Kidney (tissue), 13 donors: ENCODE measurements at regions not wholly inside any gene's neighbourhood (a gene's known extent, or its start where the extent isn't known, plus 50 kb on each side); places are given as distances from the start of the nearest gene placed in this dataset.

Experiments
- DNase-seq, 5 donors: peaks; one replicate each; pipeline ENCODE4 v3.0.0-alpha.2; 2013 to 2020
- FAIRE-seq: peaks from 2 replicates; lab custom pipeline; 2012; peaks lifted over from hg19 to GRCh38; lab: Jason Lieb, UNC
- H3K27ac ChIP-seq, 2 donors: one replicate each; pipeline ENCODE4 v1.7.0; 2013; ENCODE audit warnings: low read depth in 2 of 2, low read length in 2 of 2, inconsistent platforms in 1 of 2
- H3K27me3 ChIP-seq: one replicate; pipeline ENCODE4 v1.7.1; 2013; ENCODE audit warnings: low read length, inconsistent platforms; ENCODE audit not compliant: control insufficient read depth, insufficient read depth
- H3K36me3 ChIP-seq, 3 donors: one replicate each; pipeline versions ENCODE4 v1.7.0 to v1.7.1; 2013; ENCODE audit warnings: low read length in 3 of 3, control low read depth in 1 of 3, inconsistent platforms in 1 of 3; ENCODE audit not compliant: insufficient read depth in 3 of 3, control insufficient read depth in 2 of 3
- H3K4me1 ChIP-seq, 3 donors: one replicate each; pipeline versions ENCODE4 v1.7.0 to v1.7.1; 2013; ENCODE audit warnings: low read length in 3 of 3, inconsistent platforms in 1 of 3, low read depth in 1 of 3; ENCODE audit not compliant: control insufficient read depth in 2 of 3, insufficient read depth in 2 of 3
- H3K4me3 ChIP-seq, 3 donors: one replicate each; pipeline versions ENCODE4 v1.7.0 to v1.8.1; 2013; ENCODE audit warnings: low read length in 3 of 3, control low read depth in 1 of 3, inconsistent platforms in 1 of 3
- H3K9ac ChIP-seq, 3 donors: one replicate each; pipeline versions ENCODE4 v1.7.0 to v1.7.1; 2013; ENCODE audit warnings: low read length in 3 of 3, control low read depth in 1 of 3, inconsistent platforms in 1 of 3
- H3K9me3 ChIP-seq, 3 donors: one replicate each; pipeline versions ENCODE4 v1.7.0 to v1.7.1; 2013; ENCODE audit warnings: low read length in 3 of 3, control low read depth in 1 of 3, inconsistent platforms in 1 of 3; ENCODE audit not compliant: control insufficient read depth in 2 of 3, insufficient read depth in 1 of 3
- CTCF ChIP-seq: IDR thresholded peaks from 3 replicates; pipeline ENCODE4 v1.5.1; 2012; ENCODE audit warnings: mild to moderate bottlenecking, moderate library complexity, borderline replicate concordance; ENCODE audit not compliant: insufficient read depth; ENCODE audit errors: extremely low read depth
- intact Hi-C: fragments of 100-400 bp; cut with DNase I; formaldehyde crosslinking; loops from one replicate; pipeline ENCODE4 v1.11.1; 2022
- donor health status: control.
- donor health status: control.
- donor health status: control.
- donor health status: control.
- donor health status: control.
- donor health status: DM: yes; HTN: yes; CAD: no.
- donor health status: Normal renal cell carcinoma (clear cell type).

- H3K4me1 ChIP-seq, result no peaks in the 10 kb centered on the region
- H3K9me3 ChIP-seq, result no peaks in the 10 kb centered on the region
- no peak overlapping the region for H3K4me3 ChIP-seq
- no peak overlapping the region for H3K9ac ChIP-seq
- DNase-seq (no peak), FAIRE-seq (no peak)
- no peak overlapping the region for H3K27ac ChIP-seq
- H3K36me3 ChIP-seq, result no peaks in the 10 kb centered on the region
- intact Hi-C loops, result no loop called here
- H3K27me3 ChIP-seq, result no peaks in the 10 kb centered on the region
- TF ChIP-seq CTCF, result no peak
Observed at GRCh38 chr14:21874167-21874566, 200.5 kb upstream of the OR4E1 start.

GRCh38 chr14:21868442-21869046 lies 194.9 kb upstream of the OR4E1 start:
- no peak overlapping the region for H3K9ac ChIP-seq
- peak; percentile 59 for TF ChIP-seq CTCF
- no peaks in the 10 kb centered on the region for H3K36me3 ChIP-seq
- H3K4me3 ChIP-seq, result no peak overlapping the region
- intact Hi-C loops, result no loop called here
- H3K9me3 ChIP-seq, result no peaks in the 10 kb centered on the region
- H3K4me1 ChIP-seq, result no peaks in the 10 kb centered on the region
- no peak for FAIRE-seq
- H3K27me3 ChIP-seq, result no peaks in the 10 kb centered on the region
- H3K27ac ChIP-seq, result no peak overlapping the region
- DNase-seq, result peak in 4 of 5 donors; percentile 43 to 77 (median 63)

- Histone ChIP-seq H3K4me3 (no peak overlapping the region), H3K27me3 (no peaks in the 10 kb centered on the region), H3K9ac (no peak overlapping the region), H3K9me3 (no peaks in the 10 kb centered on the region), H3K4me1 (no peaks in the 10 kb centered on the region), H3K27ac (no peak overlapping the region), H3K36me3 (no peaks in the 10 kb centered on the region)
- DNase-seq, result no peak
- no peak for TF ChIP-seq CTCF
- intact Hi-C loops, result no loop called here
- FAIRE-seq, result no peak
Observed at GRCh38 chr14:21867541-21867940, 193.9 kb upstream of the OR4E1 start.

- intact Hi-C loops, result no loop called here
- Histone ChIP-seq H3K4me1 (no peaks in the 10 kb centered on the region), H3K27ac (no peak overlapping the region), H3K9ac (no peak overlapping the region), H3K27me3 (no peaks in the 10 kb centered on the region), H3K36me3 (no peaks in the 10 kb centered on the region), H3K9me3 (no peaks in the 10 kb centered on the region), H3K4me3 (no peak overlapping the region)
- DNase-seq, result no peak
- TF ChIP-seq CTCF, result no peak
- FAIRE-seq, result no peak
Observed at GRCh38 chr14:21866479-21866878, 192.9 kb upstream of the OR4E1 start.
